ENCODE measurements at regions not wholly inside any gene's neighbourhood (a gene's known extent, or its start where the extent isn't known, plus 50 kb on each side); places are given as distances from the start of the nearest gene placed in this dataset.
"Not testable (repeated sequence)": the region's sequence is repeated elsewhere in the genome, so short reads cannot be mapped to it uniquely, and the experiment has no call there.

DNA sequence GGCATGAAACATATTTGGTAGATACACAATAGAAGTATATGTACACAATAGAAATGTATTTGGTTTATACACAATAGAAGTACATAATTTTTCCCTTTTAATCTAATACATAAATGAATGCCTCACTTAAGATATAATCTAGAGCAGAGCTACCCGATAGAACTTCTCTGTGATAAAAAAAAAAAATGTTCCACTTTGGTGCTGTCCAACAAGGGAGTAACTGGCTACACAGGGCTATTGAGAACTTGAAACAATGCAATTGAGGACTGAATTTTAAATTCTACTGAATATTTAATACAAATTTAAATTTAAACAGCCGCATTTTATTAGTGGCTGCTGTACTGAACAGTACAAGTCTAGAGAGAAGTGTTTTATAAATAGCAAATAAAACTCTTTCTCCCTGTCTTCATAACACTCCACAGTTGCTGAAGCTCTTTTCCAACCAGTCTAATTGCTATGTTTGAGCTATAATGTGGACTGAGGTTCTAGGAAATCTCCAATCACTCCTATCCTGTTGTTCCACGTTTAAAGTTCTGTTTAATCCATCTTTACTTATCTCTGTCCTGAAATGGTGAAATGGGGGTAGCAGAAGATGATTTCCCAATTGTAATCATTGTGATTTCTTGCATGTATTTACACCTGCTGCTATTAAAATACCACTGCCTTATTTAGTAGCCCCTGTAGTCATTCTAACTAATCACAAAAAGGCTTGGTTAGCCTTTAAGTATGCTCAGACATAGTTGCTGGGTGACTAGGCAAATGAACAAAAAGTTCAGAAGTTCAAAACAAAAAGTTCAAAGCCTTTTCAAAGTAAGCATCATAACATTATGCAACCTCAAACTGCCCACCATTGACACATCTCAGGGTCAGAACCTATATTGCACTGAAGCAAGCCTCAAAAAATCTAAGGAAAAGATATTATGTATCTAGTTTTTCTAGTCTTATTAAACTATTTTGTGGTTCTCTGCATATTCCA is 192.3 kb upstream of the C1orf87 start:
- no peak for DNase-seq (ENCODE audit: low spot score in 2 of 2)
- H3K9me3 ChIP-seq = no peaks in the 10 kb centered on the region
- H3K4me1 ChIP-seq = no peaks in the 10 kb centered on the region
- TF ChIP-seq, protein P1, sequence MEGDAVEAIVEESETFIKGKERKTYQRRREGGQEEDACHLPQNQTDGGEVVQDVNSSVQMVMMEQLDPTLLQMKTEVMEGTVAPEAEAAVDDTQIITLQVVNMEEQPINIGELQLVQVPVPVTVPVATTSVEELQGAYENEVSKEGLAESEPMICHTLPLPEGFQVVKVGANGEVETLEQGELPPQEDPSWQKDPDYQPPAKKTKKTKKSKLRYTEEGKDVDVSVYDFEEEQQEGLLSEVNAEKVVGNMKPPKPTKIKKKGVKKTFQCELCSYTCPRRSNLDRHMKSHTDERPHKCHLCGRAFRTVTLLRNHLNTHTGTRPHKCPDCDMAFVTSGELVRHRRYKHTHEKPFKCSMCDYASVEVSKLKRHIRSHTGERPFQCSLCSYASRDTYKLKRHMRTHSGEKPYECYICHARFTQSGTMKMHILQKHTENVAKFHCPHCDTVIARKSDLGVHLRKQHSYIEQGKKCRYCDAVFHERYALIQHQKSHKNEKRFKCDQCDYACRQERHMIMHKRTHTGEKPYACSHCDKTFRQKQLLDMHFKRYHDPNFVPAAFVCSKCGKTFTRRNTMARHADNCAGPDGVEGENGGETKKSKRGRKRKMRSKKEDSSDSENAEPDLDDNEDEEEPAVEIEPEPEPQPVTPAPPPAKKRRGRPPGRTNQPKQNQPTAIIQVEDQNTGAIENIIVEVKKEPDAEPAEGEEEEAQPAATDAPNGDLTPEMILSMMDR (IDR thresholded peaks at IDR 0.05) = no peak
- no peaks in the 10 kb centered on the region for H3K36me3 ChIP-seq
- intact Hi-C loops (cut with DNase I) = no loop called here
- no peaks in the 10 kb centered on the region for H3K27me3 ChIP-seq
- no peak overlapping the region for H3K27ac ChIP-seq
- no peak overlapping the region for H3K4me3 ChIP-seq

DNA sequence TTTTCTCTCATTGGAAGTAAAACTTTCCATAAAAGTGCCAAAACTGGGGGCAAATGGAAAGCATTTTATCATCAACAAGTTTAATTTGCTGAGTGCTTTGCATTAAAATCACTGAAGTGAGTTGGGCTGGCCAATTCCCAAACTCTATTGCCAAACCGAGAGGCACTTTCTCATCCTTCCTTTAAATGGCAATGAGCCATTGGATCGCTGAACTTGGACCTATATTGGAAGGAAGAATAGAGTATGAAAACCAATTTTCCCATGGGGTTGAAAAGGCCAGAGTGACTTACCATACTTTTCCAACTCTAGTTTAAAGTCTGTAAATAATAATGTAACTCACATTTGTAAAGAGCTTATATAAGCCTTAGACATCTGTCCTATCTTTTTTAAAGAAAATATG is 189.1 kb upstream of the C1orf87 start:
- TF ChIP-seq, protein P1 (IDR thresholded peaks at IDR 0.05) = no peak
- Histone ChIP-seq H3K36me3 (no peaks in the 10 kb centered on the region), H3K27me3 (no peaks in the 10 kb centered on the region), H3K4me3 (no peak overlapping the region), H3K9me3 (no peaks in the 10 kb centered on the region), H3K27ac (no peak overlapping the region), H3K4me1 (no peaks in the 10 kb centered on the region)
- DNase-seq (ENCODE audit: low spot score in 2 of 2) = no peak
- intact Hi-C loops (cut with DNase I) = no loop called here

GRCh38 chr1:60257531-60257930 is 184.0 kb upstream of the C1orf87 start:
- TF ChIP-seq, protein P1 (IDR thresholded peaks at IDR 0.05) = no peak
- no peaks in the 10 kb centered on the region for H3K36me3 ChIP-seq
- H3K27me3 ChIP-seq = no peaks in the 10 kb centered on the region
- DNase-seq (ENCODE audit: low spot score in 2 of 2) = no peak
- no peaks in the 10 kb centered on the region for H3K9me3 ChIP-seq
- no peak overlapping the region for H3K27ac ChIP-seq
- intact Hi-C loops (cut with DNase I) = no loop called here
- H3K4me1 ChIP-seq = no peaks in the 10 kb centered on the region
- no peak overlapping the region for H3K4me3 ChIP-seq

GRCh38 chr1:60255565-60255964 is 182.0 kb upstream of the C1orf87 start:
- intact Hi-C loops (cut with DNase I) = no loop called here
- Histone ChIP-seq H3K4me3 (no peak overlapping the region), H3K36me3 (no peaks in the 10 kb centered on the region), H3K27ac (no peak overlapping the region), H3K4me1 (no peaks in the 10 kb centered on the region), H3K27me3 (no peaks in the 10 kb centered on the region), H3K9me3 (no peaks in the 10 kb centered on the region)
- DNase-seq (ENCODE audit: low spot score in 2 of 2) = no peak
- TF ChIP-seq, protein P1 (IDR thresholded peaks at IDR 0.05) = no peak

- H3K4me3 ChIP-seq = no peak overlapping the region
- no peaks in the 10 kb centered on the region for H3K9me3 ChIP-seq
- no peak overlapping the region for H3K27ac ChIP-seq
- TF ChIP-seq, protein P1 (IDR thresholded peaks at IDR 0.05) = no peak
- no peak for DNase-seq (ENCODE audit: low spot score in 2 of 2)
- no peaks in the 10 kb centered on the region for H3K36me3 ChIP-seq
- no peaks in the 10 kb centered on the region for H3K27me3 ChIP-seq
- intact Hi-C loops (cut with DNase I) = no loop called here
- no peaks in the 10 kb centered on the region for H3K4me1 ChIP-seq
These were observed 177.9 kb upstream of the C1orf87 start for GRCh38 chr1:60251426-60251825.

DNA sequence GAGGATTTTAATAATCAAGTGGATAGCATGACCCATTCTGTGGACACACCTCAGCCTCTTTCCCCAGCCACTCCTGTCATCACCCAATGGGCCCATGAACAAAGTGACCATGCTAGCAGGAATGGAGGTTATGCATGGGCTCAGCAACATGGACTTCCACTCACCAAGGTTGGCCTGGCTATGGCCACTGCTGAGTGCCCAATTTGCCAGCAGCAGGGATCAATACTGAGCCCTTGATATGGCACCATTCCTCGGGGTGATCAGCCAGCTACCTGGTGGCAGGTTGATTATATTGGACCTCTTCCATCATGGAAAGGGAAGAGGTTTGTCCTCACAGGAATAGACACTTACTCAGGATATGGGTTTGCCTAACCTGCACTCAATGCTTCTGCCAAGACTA is 173.9 kb upstream of the C1orf87 start:
- intact Hi-C loops (cut with DNase I); H3K27me3 ChIP-seq: not testable (repeated sequence)

More for the DNA sequence above, 173.9 kb upstream of the C1orf87 start:
- not testable (repeated sequence) for H3K9me3 ChIP-seq; DNase-seq (ENCODE audit: low spot score in 2 of 2); H3K36me3 ChIP-seq; H3K27ac ChIP-seq; H3K4me1 ChIP-seq; H3K4me3 ChIP-seq
